ENCODE measurements at regions not wholly inside any gene's neighbourhood (a gene's known extent, or its start where the extent isn't known, plus 50 kb on each side); places are given as distances from the start of the nearest gene placed in this dataset.

DNA sequence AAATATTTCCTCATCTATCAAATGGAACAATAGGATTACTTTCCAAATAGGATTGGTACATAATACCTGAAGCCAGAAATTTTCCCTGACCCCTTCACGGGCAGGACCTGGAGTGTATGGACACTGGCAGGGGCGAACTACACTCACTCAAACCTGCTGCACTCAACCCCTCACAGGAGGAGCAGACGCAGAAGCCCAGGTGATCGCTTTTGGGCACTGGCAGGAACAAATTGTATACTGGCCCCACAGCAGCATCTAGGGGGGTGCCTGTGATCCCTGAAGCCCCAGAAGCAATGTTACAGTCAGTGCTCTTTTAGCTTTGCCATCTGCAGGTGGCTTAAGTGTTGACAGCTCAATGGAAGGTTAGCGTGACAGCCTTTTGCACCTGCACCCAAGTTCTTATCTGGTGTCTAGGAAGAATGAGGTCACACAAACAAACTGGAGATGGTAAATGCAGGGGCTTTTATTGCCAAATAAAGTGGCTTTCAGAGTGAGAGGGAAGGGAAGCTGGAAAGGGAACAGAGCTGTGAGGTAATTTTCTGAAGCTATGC, 199.2 kb upstream of the NEGR1 start:
- TF ChIP-seq, protein P1, sequence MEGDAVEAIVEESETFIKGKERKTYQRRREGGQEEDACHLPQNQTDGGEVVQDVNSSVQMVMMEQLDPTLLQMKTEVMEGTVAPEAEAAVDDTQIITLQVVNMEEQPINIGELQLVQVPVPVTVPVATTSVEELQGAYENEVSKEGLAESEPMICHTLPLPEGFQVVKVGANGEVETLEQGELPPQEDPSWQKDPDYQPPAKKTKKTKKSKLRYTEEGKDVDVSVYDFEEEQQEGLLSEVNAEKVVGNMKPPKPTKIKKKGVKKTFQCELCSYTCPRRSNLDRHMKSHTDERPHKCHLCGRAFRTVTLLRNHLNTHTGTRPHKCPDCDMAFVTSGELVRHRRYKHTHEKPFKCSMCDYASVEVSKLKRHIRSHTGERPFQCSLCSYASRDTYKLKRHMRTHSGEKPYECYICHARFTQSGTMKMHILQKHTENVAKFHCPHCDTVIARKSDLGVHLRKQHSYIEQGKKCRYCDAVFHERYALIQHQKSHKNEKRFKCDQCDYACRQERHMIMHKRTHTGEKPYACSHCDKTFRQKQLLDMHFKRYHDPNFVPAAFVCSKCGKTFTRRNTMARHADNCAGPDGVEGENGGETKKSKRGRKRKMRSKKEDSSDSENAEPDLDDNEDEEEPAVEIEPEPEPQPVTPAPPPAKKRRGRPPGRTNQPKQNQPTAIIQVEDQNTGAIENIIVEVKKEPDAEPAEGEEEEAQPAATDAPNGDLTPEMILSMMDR (IDR thresholded peaks at IDR 0.05; ENCODE audit: insufficient read depth, missing control alignments), result no peak
- DNase-seq (ENCODE audit: insufficient read length, low spot score) (no peak), FAIRE-seq (no peak)

DNA sequence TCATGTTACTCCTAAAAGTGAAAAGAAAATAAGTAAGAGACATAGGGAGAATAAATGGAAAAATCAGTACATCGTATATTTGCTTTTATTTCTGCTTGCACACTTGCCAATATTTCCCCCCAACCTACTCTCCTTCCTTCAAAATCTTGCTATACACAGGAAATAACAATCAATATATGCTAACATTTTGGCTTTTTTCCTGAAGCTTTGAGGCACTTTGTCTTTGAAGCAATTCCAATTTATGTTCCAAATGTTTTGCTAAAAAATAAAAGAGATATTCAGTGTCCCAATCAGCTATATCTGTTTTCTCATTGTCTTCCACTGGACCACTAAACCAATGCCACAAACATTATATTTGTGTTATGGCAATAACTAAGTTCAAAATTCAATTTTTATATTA, 184.0 kb upstream of the NEGR1 start:
- DNase-seq (ENCODE audit: insufficient read length, low spot score) (no peak), FAIRE-seq (no peak)
- TF ChIP-seq, protein P1 (IDR thresholded peaks at IDR 0.05; ENCODE audit: insufficient read depth, missing control alignments), result no peak

- FAIRE-seq, result no peak
- no peak for DNase-seq (ENCODE audit: insufficient read length, low spot score)
- TF ChIP-seq, protein P1 (IDR thresholded peaks at IDR 0.05; ENCODE audit: insufficient read depth, missing control alignments), result no peak
Measured at GRCh38 chr1:72462186-72462905, 180.0 kb upstream of the NEGR1 start.

- TF ChIP-seq, protein P1 (IDR thresholded peaks at IDR 0.05; ENCODE audit: insufficient read depth, missing control alignments), result no peak
- FAIRE-seq (no peak), DNase-seq (ENCODE audit: insufficient read length, low spot score) (no peak)
Measured at GRCh38 chr1:72442262-72442661, 159.9 kb upstream of the NEGR1 start.

GRCh38 chr1:72439036-72439435, 156.7 kb upstream of the NEGR1 start:
- no peak for DNase-seq (ENCODE audit: insufficient read length, low spot score)

GRCh38 chr1:72438270-72438669, 155.9 kb upstream of the NEGR1 start:
- no peak for FAIRE-seq
- no peak for DNase-seq (ENCODE audit: insufficient read length, low spot score)
- TF ChIP-seq, protein P1 (IDR thresholded peaks at IDR 0.05; ENCODE audit: insufficient read depth, missing control alignments), result no peak

More at GRCh38 chr1:72439036-72439435, 156.7 kb upstream of the NEGR1 start:
- TF ChIP-seq, protein P1 (IDR thresholded peaks at IDR 0.05; ENCODE audit: insufficient read depth, missing control alignments), result no peak
- FAIRE-seq, result no peak

- FAIRE-seq, result no peak
- DNase-seq (ENCODE audit: insufficient read length, low spot score), result no peak
- TF ChIP-seq, protein P1 (IDR thresholded peaks at IDR 0.05; ENCODE audit: insufficient read depth, missing control alignments), result no peak
Measured at GRCh38 chr1:72435025-72435424, 152.7 kb upstream of the NEGR1 start.
